HG03432 (cell line): ENCODE measurements at regions not wholly inside any gene's neighbourhood (a gene's known extent, or its start where the extent isn't known, plus 50 kb on each side); places are given as distances from the start of the nearest gene placed in this dataset.

Experiments
- ATAC-seq: cut with Tn5 transposase; IDR thresholded peaks from one replicate; pipeline ENCODE4 v1.9.1; 2021; ENCODE audit warnings: mild to moderate bottlenecking, moderate library complexity; ENCODE audit not compliant: unreplicated experiment

DNA sequence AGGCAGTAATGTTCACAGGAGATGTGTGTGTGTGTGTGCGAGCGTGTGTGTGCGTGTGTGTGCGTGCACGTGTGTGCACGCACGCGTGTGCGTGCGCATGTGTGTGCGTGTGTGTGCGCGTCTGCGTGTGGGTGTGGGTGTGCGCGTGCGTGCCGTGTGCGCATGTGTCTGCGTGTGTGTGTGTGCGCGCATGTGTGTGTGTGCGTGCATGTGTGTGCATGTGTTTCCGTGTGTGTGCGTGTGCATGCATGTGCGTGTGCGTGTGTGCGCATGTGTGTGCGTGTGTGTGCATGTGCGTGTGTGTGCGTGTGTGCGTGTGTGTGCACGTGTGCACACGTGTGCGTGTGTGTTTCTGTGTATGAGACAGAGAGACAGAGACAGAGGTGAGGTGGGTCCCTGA is 136.0 kb upstream of the CST7 start:
- ATAC-seq, result no peak

DNA sequence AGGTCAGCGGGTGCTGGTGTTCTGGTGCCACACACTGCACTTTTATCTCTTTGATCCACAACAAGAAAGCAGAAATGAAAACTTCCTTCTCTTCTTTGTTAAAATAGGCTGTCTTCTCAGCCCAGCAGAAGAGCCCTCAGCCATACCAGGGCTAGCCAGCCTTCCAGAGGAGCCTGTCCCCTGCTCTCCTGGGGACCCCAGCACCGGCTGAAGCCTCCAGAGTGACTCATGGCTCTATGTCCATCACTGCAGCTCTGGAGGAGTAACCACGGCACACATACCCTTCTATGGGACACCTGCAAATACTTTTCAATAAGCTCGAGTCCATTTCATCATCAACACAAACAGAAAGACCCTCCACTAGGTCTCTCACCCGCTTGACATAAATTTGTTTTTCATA is 135.6 kb upstream of the CST7 start:
- no peak for ATAC-seq

DNA sequence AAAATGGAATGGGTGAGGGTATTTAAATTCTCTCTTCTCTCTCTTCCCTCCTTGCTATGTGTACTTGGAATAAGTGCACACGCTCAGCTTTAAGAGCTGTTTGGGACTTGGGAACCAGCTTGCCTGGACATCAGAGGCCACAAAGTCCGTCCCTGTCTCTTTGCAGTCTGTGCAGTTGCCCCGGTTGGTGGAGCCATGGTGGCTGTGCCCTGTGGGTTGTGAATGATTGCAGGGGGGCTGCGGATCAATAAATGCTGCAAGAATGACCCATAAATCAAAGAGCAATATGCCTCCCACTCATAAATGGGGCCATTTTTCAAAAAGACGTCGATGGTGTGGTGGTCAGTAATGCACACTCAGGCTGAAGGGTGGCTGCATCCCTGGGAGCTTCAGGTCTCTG is 135.1 kb upstream of the CST7 start:
- no peak for ATAC-seq

DNA sequence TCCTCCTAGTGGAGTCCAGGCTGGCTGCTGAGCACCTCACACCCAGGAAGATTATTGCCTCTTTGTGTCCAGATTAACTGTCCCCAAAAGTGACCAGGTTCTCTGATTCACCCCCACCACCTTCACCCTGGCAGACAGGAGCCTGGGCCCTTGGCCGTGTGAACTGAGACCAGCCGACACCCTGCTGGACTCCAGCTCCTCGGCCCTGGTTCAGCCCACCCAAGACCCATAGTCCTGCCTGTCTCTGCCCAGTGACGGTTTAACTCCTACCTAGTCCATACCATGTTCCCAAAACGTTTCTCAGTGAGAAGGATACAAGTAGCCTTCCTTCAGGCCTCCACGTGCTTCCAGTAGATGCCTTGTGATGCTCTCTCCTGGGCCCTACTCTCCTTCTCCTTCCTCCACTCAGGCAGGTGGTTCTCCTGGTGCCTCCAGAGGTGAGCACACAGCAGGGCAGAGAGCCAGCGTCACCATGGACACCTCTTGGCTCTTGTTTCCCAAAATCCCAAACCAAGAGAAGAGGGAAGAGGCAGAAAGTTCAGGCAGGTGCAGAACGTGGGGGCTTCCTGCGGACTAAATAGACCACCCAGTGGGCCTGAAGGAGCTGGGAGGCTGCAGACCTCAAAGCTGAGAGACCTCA is 134.4 kb upstream of the CST7 start:
- no peak for ATAC-seq

DNA sequence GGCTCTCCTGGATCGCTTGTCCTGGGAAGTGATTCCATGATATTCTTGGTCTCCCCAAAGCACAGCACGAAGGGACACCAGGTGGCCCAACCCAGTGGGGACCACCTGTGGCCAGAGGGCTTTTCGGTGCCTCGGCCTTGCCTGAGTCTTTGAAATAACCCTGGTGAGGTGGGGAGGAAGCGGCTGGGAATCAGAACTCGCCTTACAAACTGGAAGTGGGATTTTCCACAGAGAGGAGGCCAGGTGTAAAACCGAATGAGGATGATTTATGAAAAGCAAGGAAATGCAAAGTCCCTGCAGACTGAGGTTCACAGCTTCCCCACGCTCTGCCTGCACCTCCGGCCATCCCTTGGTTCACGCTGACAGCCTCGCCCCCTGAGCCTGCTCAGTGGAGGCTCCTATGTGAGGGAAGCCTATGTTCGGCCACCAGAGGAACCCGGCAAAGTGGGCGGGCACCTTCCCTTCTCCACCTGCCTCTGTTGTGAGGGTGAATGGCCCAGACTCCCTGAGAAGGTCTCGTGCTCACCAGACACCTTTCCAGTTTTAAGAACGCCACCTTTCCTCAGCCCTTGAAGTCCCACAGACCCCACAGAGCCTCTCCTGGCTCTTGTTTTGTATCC is 133.8 kb upstream of the CST7 start:
- ATAC-seq, result no peak

DNA sequence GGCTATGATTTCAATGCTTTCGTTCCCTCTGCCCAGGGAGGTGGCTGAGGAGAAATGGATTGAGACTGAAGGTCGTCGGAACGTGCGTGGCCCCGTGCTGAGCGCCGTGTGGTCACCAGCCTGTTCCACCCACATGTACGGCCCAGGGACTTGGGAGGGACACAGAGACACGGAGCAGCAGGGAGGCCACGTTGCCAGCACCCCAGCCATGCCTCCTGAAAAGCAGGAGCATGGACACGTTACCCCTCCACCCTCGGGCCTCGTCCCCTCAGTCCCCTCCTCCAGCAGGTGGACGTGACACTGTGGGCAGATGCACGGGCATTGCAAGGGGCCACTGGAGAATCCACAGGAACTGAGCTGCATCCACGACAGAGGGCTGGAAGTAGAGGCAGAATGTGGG is 133.1 kb upstream of the CST7 start:
- ATAC-seq, result no peak

DNA sequence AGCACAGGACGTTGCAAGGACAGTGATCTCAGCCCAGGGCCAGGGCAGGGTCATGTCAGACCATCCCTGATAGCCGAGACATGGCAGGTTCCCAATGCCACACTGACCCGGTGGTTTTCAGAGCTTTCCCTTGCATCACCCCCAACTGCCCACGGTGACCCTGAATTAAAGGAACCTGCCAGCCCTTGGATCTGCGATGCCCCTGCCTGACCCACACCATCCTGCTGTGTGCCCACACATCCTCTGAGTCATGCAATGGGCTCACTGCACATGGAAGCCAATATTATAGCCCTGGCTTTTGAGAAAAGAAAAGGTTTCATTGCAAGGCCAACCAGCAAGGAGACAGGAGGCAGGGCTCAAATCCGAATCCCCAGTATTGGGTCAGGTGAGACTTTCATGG is 132.6 kb upstream of the CST7 start:
- no peak for ATAC-seq

DNA sequence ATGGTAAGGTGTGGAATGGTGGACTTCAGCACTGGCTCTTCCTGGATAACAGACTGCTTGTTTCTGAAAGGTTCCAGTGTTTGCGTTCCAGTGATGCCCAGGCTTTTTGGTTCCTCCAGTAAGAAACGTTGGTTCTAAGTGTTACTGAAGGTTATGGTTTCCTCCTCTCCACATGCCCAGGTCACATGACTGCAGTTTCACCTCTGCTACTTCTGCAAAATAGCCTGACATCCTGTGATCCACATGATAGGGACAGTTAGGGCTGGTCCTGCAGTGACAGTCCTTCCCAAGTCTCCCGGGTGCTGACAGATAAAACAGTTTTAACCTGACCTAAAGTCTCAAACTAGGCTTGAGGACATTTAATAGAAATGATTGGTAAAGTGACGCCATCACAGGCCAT is 132.2 kb upstream of the CST7 start:
- no peak for ATAC-seq

DNA sequence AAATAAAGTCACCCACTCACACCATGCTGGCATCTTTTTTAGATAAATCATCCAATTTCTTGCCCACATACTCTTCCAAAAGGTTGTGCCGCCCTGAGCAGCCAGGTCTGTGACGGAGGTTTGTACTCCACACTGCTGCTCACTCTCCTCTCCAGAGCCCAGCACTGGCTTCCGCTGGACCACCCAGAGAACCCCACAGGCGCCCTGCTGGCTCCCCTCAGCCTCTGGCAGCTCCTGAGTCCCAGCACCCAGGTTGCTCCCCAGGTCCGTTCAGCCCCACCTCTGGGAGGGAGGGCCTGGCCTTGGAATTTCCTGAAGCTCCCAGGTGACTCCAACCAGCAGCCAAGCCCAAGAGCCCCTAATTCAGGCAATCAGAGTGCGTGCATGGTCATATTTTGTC is 131.7 kb upstream of the CST7 start:
- ATAC-seq, result no peak

DNA sequence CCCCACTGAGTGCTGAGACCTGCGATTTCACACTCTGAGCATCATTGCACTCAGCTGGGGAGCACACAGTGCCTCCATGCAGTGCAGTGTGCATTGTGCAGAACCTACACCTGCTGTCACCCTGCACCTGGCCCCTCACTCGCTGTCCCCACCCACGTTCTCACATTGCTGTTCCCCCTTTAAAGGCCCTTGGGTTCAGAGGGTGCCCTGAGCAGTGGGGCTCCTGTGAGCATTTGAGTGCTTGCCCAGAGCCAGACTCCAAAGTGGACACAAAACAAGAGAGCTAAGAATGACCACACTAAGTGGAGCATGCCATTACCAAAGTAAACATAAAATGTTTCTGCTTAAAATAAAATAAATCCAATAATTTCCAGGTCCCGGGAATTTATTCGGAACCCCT is 131.0 kb upstream of the CST7 start:
- no peak for ATAC-seq

DNA sequence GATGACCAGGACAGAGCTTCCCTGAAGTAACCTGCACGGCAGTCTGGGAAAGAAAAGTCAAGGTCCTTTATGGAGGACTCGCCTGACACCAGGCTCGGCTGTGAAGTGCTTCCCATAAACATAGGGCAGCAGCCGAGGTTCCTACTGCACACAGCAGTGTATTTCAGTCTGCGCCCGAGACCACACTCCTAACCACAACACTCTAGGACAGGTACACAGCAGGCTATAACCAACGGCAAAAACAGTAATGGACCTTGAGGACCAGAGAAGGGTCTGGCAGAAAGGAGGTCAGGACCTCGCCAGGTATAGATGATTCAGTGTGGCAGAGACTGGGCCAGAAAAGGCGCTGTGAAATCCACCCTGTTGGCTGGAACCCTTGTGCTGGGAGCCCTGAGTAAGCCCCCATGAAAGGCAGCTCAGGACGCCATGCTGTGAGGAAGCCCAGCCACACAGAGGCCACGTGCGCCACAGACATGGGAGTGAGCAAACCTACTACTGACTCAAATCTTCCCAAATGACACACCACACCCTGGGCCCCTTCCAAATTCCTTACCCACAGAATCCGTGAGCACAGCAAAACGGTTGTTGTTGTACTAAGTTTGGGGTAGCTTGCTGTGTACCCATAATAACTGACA is 129.6 kb upstream of the CST7 start:
- ATAC-seq, result no peak

DNA sequence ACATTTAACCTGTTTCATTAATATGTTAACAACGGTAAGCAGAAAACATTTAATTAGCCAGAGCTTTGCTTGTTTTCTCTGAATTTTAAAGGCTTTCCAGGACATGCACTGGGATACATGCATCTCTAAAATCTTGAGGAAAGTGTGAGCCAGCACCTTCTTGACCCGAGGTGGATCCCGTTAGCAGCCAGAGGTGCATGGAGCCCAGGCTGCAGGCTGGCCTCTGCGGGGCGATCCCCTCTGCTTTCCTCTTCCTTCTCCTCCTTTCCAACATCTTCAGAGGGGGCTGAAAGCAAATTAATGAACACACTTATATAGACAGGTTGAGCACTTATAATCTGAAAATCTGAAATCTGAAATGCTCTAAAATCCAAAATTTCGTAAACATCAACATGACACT is 128.7 kb upstream of the CST7 start:
- no peak for ATAC-seq

DNA sequence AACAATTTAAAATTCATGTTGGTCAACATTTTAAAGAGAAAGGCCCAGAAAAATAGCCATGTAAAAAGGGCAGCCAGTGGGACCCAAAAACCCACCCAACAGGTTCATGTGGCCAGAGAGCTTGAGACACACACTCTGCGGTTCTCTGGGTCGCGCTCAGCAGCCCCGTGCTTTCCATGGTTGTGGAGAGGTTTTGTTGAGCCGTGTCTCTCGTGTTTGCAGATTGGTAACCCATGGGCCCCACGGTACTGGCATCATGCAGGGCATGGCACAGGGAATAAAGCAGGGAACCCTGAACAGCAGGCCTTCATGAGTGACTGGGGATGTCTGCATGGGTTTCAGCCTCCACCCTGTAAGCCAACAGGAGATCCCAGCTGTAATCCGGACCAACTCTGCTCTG is 127.7 kb upstream of the CST7 start:
- no peak for ATAC-seq

DNA sequence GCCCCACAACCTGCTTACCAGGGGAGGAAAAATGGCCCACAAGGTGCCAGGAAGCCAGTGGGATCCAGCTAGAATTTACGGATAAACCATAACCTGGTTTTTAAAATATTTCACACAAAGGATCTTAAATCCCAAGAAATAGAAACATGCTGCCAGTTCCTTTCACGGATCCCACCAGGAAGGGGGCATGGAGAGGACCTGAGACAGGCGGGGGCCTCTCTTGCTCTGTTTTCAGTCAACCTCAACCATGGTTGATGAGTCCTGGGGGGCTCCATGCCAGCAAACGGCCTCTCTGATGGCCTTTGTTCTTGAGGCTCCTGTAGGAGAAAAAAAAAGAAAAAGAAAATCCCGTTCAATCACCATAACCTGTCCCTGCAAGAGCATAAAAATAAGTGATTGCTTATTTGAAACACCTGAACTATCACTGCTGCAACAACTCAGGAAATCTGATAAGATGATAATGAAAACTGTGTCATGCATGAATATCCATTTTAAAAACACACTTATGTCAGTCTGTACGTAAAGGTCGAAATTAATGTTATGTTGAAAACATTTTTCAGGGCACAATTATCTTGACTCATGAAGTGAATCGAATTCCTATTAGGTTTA is 125.8 kb upstream of the CST7 start:
- ATAC-seq, result no peak

DNA sequence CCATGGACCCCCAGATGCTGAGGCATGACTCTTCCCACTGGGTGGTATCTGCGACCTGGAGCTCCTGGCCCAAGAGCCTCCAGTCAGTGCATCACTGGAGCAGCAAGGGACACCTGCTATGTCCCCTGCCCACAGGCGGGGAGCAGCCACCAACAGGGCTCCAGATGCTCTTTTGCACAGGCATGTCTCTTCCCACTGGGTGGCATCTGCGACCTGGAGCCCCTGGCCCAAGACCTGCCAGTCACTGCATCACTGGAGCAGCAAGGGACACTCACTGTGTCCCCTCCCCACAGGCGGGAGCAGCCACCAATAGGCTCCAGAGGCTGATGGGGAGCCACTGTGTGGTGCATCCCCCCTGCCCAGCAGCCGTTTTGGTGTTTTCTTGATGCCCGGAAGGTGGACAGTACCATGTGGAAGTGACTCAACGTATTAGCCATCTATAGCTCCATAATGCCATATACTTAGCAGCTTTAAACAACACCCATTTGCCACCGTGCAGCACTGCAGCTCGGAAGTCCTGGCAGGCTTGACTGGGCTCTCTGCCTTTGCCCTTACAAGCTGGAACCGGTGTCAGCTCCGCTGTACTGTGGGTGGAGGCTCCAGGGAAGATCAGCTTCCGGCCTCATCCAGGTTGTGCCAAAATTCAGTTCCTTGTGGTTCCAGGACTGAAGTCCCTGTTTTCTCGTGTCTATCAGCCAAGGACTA is 124.9 kb upstream of the CST7 start:
- ATAC-seq, result no peak

DNA sequence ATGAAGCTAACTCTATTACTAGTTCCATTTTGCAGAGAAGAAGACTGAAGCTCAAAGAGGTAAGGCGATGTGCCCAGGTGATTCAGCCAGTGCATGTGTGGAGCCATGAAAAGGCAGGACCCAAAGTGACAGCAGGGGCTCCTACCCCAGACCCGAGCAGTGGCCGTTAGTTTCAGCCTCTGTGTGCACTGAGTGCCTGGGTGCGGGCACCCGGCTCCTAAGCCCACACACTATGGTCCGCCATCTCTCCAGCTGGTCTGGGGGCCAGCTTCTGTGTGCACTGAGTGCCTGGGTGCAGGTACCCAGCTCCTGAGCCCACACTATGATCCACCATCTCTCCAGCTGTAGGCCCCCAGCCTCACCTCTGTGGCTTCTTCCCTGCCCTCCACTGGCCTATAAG is 123.5 kb upstream of the CST7 start:
- no peak for ATAC-seq

DNA sequence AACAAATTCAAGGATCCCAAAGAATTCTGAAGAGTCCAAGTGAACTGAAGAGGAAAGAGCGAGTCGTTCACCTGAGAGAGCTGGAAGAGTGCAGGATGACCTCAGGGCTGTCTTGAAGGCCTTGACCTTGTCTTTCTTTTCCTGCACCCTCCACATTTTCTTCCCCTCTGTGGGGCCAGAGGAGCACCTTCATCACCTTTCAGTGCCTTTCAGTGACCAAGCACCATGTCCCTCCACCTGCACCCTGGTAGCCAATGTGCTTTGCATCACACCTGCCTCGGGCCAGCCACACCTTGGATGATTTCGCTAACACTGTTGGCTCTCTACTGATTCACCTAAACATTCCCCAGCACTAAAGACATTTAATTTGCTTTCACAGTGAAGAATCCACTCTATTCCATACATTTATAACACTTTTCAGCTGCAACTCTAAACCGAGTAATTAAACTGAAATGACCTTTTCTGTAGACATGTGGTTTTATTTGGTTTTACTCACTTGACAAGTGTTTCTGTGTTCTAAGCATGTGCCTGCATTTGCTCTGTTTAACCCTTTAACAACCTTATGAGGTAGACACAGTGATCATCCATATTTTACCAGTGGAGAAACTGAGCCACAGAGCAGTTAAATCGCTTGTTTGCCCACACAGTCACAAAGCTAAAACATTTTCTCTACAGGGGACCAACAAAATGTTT is 121.3 kb upstream of the CST7 start:
- ATAC-seq, result no peak

DNA sequence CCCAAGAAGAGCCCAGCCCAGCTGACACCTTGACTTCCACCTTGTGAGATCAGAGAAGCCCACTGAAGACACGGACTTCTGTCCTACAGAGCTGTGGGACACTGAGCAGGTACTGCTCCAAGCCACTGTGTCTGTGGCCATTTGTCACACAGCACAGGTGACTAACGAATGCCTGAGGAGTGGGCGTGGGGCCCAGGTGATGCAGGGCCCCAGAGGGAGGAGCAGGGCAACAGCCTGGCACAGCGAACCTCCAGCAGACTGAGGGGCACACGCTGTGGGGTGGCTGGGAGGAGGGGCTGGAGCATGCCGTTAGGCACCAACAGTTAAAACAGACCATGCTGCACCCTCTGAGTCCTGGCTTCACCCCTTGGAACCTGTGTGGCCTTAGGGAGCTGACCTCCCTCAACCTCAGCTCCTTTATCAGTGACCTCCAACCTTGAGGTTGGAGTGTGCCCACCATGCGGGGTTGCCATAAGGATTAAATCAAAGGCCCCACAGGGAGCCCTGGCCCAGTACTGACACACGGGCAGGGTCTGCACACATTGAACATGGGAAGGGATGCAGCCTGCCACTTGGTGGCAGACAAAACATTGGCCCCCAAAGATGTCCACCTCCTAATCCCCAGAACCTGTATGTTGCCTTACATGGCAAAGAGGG is 119.9 kb upstream of the CST7 start:
- no peak for ATAC-seq

DNA sequence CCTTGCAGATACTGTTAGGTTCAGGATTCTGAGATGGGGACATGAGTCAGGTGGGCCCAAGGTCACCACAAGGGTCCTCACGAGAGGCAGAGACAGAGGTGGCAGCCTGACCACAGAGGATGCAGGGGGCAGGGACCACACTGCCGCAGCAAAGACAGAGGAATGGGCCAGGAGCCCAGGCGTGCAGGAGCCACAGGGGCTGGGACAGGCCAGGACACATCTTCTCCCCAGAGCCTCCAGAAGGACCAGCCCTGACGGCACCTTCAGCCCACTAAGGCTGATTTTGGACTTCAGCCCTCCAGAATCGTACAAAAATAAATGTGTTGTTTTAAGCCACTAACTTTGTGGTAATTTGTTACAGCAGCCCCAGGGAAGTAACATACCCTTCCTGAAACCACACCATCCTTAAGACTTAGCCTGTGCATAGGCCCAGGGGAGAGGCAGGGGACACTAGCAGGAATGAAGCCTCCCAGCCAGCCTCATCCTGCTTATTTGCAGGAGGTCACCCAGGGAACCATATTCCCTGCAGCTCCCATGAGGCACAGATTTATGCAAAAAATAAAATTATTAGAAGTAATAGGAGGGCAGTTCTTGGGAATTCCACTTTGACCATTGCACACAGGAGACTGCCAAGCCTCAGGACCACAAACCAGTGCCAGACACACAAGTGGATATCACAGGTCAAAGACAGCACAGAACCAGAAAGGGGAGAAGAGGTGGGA is 119.3 kb upstream of the CST7 start:
- no peak for ATAC-seq

DNA sequence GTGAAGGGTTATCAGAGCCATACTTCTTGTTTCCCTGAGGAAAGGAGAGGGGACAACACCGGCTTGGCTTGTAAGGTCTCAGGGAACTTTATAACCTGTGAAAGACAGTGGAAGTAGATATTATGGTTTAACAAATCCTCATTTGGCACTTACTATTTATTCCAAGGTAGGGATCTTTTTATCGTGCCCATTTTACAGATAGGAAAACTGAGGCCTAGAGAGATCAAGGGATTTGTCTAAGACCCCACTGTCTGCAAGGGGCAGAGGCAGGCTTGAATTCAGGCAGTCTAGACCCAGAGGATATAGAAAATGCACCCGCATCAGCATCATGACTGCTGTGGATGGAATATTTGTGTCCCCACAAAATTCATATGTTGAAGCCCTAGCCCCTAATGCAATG is 118.4 kb upstream of the CST7 start:
- no peak for ATAC-seq
